ENCODE measurements at regions not wholly inside any gene's neighbourhood (a gene's known extent, or its start where the extent isn't known, plus 50 kb on each side); places are given as distances from the start of the nearest gene placed in this dataset.

- no peak for DNase-seq
- H3K27ac ChIP-seq, result no peak overlapping the region
- WGBS, 2 donors, result 75 to 93% methylated on average over 1 of the region's 1 CpG
Observed at GRCh38 chr2:7765236-7765635, 848.0 kb downstream of the RNF144A start.

GRCh38 chr2:7766088-7766722 is 849.0 kb downstream of the RNF144A start:
- no peak for DNase-seq
- intact Hi-C loops (cut with DNase I), result no loop called here
- Histone ChIP-seq H3K4me1 (no peaks in the 10 kb centered on the region), H3K36me3 (no peaks in the 10 kb centered on the region), H3K27me3 (no peaks in the 10 kb centered on the region), H3K9me3 (no peaks in the 10 kb centered on the region), H3K4me3 (replicated peaks in 1 of 3) (no peak overlapping the region), H3K27ac (no peak overlapping the region)
- TF ChIP-seq CTCF (IDR thresholded peaks at IDR 0.05) (no peak), POLR2A (IDR thresholded peaks at IDR 0.05) (no peak)
- WGBS, 2 donors, result 90 to 91% methylated on average over 8 of the region's 8 CpGs

More at GRCh38 chr2:7765236-7765635, 848.0 kb downstream of the RNF144A start:
- Histone ChIP-seq H3K27me3 (no peaks in the 10 kb centered on the region), H3K4me1 (no peaks in the 10 kb centered on the region), H3K4me3 (replicated peaks in 1 of 3) (no peak overlapping the region), H3K36me3 (no peaks in the 10 kb centered on the region), H3K9me3 (no peaks in the 10 kb centered on the region)
- intact Hi-C loops (cut with DNase I), result no loop called here
- TF ChIP-seq CTCF (IDR thresholded peaks at IDR 0.05), result no peak

GRCh38 chr2:7766978-7767565 is 849.9 kb downstream of the RNF144A start:
- no peak for TF ChIP-seq CTCF (IDR thresholded peaks at IDR 0.05)
- no peak for TF ChIP-seq POLR2A (IDR thresholded peaks at IDR 0.05)
- Histone ChIP-seq H3K9me3 (no peaks in the 10 kb centered on the region), H3K4me3 (replicated peaks in 1 of 3) (no peak overlapping the region), H3K27me3 (no peaks in the 10 kb centered on the region), H3K4me1 (no peaks in the 10 kb centered on the region), H3K27ac (no peak overlapping the region), H3K36me3 (no peaks in the 10 kb centered on the region)
- DNase-seq, result no peak
- intact Hi-C loops (cut with DNase I), result no loop called here
- WGBS, 2 donors, result 96 to 97% methylated on average over 14 to 26 of the region's 26 CpGs

- Histone ChIP-seq H3K4me3 (replicated peaks in 1 of 3) (no peak overlapping the region), H3K27ac (no peak overlapping the region), H3K4me1 (peaks cover 0 to 2% of the 10 kb centered on the region in 2 donors), H3K9me3 (no peaks in the 10 kb centered on the region), H3K27me3 (no peaks in the 10 kb centered on the region), H3K36me3 (no peaks in the 10 kb centered on the region)
- no peak for TF ChIP-seq POLR2A (IDR thresholded peaks at IDR 0.05)
- TF ChIP-seq CTCF (IDR thresholded peaks at IDR 0.05), result no peak
- intact Hi-C loops (cut with DNase I), result no loop called here
- DNase-seq, result no peak
- 92 to 95% methylated on average over 4 of the region's 4 CpGs for WGBS, 2 donors
Observed at GRCh38 chr2:7767902-7768301, 850.7 kb downstream of the RNF144A start.

- WGBS, 2 donors, result 93 to 95% methylated on average over 5 of the region's 5 CpGs
- no peak for TF ChIP-seq POLR2A (IDR thresholded peaks at IDR 0.05)
- no peak for TF ChIP-seq CTCF (IDR thresholded peaks at IDR 0.05)
Observed at GRCh38 chr2:7771781-7772180, 854.6 kb downstream of the RNF144A start.

More at GRCh38 chr2:7771781-7772180, 854.6 kb downstream of the RNF144A start:
- intact Hi-C loops (cut with DNase I), result no loop called here
- Histone ChIP-seq H3K9me3 (no peaks in the 10 kb centered on the region), H3K4me3 (replicated peaks in 1 of 3) (no peak overlapping the region), H3K4me1 (peaks cover 10 to 12% of the 10 kb centered on the region in 2 donors), H3K27me3 (no peaks in the 10 kb centered on the region), H3K27ac (no peak overlapping the region), H3K36me3 (no peaks in the 10 kb centered on the region)
- DNase-seq, result no peak
